ENCODE measurements at regions not wholly inside any gene's neighbourhood (a gene's known extent, or its start where the extent isn't known, plus 50 kb on each side); places are given as distances from the start of the nearest gene placed in this dataset.

- no peaks in the 10 kb centered on the region for H3K36me3 Mint-ChIP-seq (ENCODE audit: unreplicated experiment)
- no peak overlapping the region for H3K4me3 Mint-ChIP-seq (ENCODE audit: unreplicated experiment)
- no peak overlapping the region for H3K27ac Mint-ChIP-seq (ENCODE audit: unreplicated experiment)
- peaks cover 1% of the 10 kb centered on the region for H3K27me3 Mint-ChIP-seq (ENCODE audit: unreplicated experiment)
- TF ChIP-seq CTCF (IDR thresholded peaks at IDR 0.05; ENCODE audit: partially characterized antibody, unreplicated experiment) = no peak
- H3K4me1 Mint-ChIP-seq (ENCODE audit: low read depth, unreplicated experiment) = peaks cover 19% of the 10 kb centered on the region
- DNase-seq = no peak
- peaks cover 6% of the 10 kb centered on the region for H3K9me3 Mint-ChIP-seq (ENCODE audit: unreplicated experiment)
Observed at GRCh38 chr5:54388409-54388808, 67.1 kb upstream of the HSPB3 start.

- Mint-ChIP-seq H3K27ac (ENCODE audit: unreplicated experiment) (no peak overlapping the region), H3K4me3 (ENCODE audit: unreplicated experiment) (no peak overlapping the region), H3K4me1 (ENCODE audit: low read depth, unreplicated experiment) (peaks cover 20% of the 10 kb centered on the region), H3K27me3 (ENCODE audit: unreplicated experiment) (peaks cover 1% of the 10 kb centered on the region), H3K36me3 (ENCODE audit: unreplicated experiment) (no peaks in the 10 kb centered on the region), H3K9me3 (ENCODE audit: unreplicated experiment) (peaks cover 5% of the 10 kb centered on the region)
- TF ChIP-seq CTCF (IDR thresholded peaks at IDR 0.05; ENCODE audit: partially characterized antibody, unreplicated experiment) = no peak
- no peak for DNase-seq
Observed at GRCh38 chr5:54387659-54388232, 67.8 kb upstream of the HSPB3 start.

- Mint-ChIP-seq H3K36me3 (ENCODE audit: unreplicated experiment) (no peaks in the 10 kb centered on the region), H3K4me1 (ENCODE audit: low read depth, unreplicated experiment) (peaks cover 20% of the 10 kb centered on the region), H3K9me3 (ENCODE audit: unreplicated experiment) (peaks cover 5% of the 10 kb centered on the region), H3K27me3 (ENCODE audit: unreplicated experiment) (peaks cover 1% of the 10 kb centered on the region), H3K27ac (ENCODE audit: unreplicated experiment) (no peak overlapping the region), H3K4me3 (ENCODE audit: unreplicated experiment) (no peak overlapping the region)
- TF ChIP-seq CTCF (IDR thresholded peaks at IDR 0.05; ENCODE audit: partially characterized antibody, unreplicated experiment) = no peak
- no peak for DNase-seq
Observed at GRCh38 chr5:54387031-54387430, 68.5 kb upstream of the HSPB3 start.

GRCh38 chr5:54385994-54386393, 69.5 kb upstream of the HSPB3 start:
- no peaks in the 10 kb centered on the region for H3K27me3 Mint-ChIP-seq (ENCODE audit: unreplicated experiment)
- TF ChIP-seq CTCF (IDR thresholded peaks at IDR 0.05; ENCODE audit: partially characterized antibody, unreplicated experiment) = no peak
- peaks cover 5% of the 10 kb centered on the region for H3K9me3 Mint-ChIP-seq (ENCODE audit: unreplicated experiment)
- no peak for DNase-seq
- H3K27ac Mint-ChIP-seq (ENCODE audit: unreplicated experiment) = no peak overlapping the region
- H3K4me3 Mint-ChIP-seq (ENCODE audit: unreplicated experiment) = no peak overlapping the region
- H3K4me1 Mint-ChIP-seq (ENCODE audit: low read depth, unreplicated experiment) = peaks cover 20% of the 10 kb centered on the region
- no peaks in the 10 kb centered on the region for H3K36me3 Mint-ChIP-seq (ENCODE audit: unreplicated experiment)

GRCh38 chr5:54384356-54384933, 71.1 kb upstream of the HSPB3 start:
- no peak overlapping the region for H3K27ac Mint-ChIP-seq (ENCODE audit: unreplicated experiment)
- peaks cover 3% of the 10 kb centered on the region for H3K9me3 Mint-ChIP-seq (ENCODE audit: unreplicated experiment)
- peaks cover 10% of the 10 kb centered on the region for H3K4me1 Mint-ChIP-seq (ENCODE audit: low read depth, unreplicated experiment)

More at GRCh38 chr5:54384356-54384933, 71.1 kb upstream of the HSPB3 start:
- no peaks in the 10 kb centered on the region for H3K36me3 Mint-ChIP-seq (ENCODE audit: unreplicated experiment)
- DNase-seq = no peak
- H3K27me3 Mint-ChIP-seq (ENCODE audit: unreplicated experiment) = no peaks in the 10 kb centered on the region
- no peak overlapping the region for H3K4me3 Mint-ChIP-seq (ENCODE audit: unreplicated experiment)
- TF ChIP-seq CTCF (IDR thresholded peaks at IDR 0.05; ENCODE audit: partially characterized antibody, unreplicated experiment) = no peak
